Fibroblast of peridontal ligament (primary cell): ENCODE measurements at regions not wholly inside any gene's neighbourhood (a gene's known extent, or its start where the extent isn't known, plus 50 kb on each side); places are given as distances from the start of the nearest gene placed in this dataset.

Experiments used
- DNase-seq: peaks from one replicate; pipeline ENCODE4 v3.0.0-alpha.2; 2010; ENCODE audit errors: extremely low read depth

- no peak for DNase-seq
Measured at GRCh38 chr1:163013826-163014600, 55.1 kb upstream of the RGS4 start.

GRCh38 chr1:163006051-163006834 is 62.9 kb upstream of the RGS4 start:
- DNase-seq = no peak

- peak; percentile 71 for DNase-seq
Measured at GRCh38 chr1:162997499-162998285, 71.5 kb upstream of the RGS4 start.

- peak; percentile 66 for DNase-seq
Measured at GRCh38 chr1:162996261-162996660, 72.9 kb upstream of the RGS4 start.

- DNase-seq = peak; percentile 48
Measured at GRCh38 chr1:162994921-162995320, 74.2 kb upstream of the RGS4 start.

- DNase-seq = peak; percentile 45
Measured at GRCh38 chr1:162993846-162994245, 75.3 kb upstream of the RGS4 start.

GRCh38 chr1:162992945-162993344 is 76.2 kb upstream of the RGS4 start:
- no peak for DNase-seq

GRCh38 chr1:162991444-162991843 is 77.7 kb upstream of the RGS4 start:
- no peak for DNase-seq

GRCh38 chr1:162990665-162991064 is 78.5 kb upstream of the RGS4 start:
- DNase-seq = no peak

- DNase-seq = no peak
Measured at GRCh38 chr1:162988869-162989268, 80.3 kb upstream of the RGS4 start.

GRCh38 chr1:162987866-162988265 is 81.3 kb upstream of the RGS4 start:
- DNase-seq = no peak

GRCh38 chr1:162985816-162986435 is 83.2 kb upstream of the RGS4 start:
- no peak for DNase-seq

GRCh38 chr1:162984699-162985098 is 84.5 kb upstream of the RGS4 start:
- no peak for DNase-seq

GRCh38 chr1:162983671-162984425 is 85.3 kb upstream of the RGS4 start:
- no peak for DNase-seq

- no peak for DNase-seq
Measured at GRCh38 chr1:162982364-162982763, 86.8 kb upstream of the RGS4 start.

- DNase-seq = peak; percentile 64
Measured at GRCh38 chr1:162977944-162978568, 91.1 kb upstream of the RGS4 start.

GRCh38 chr1:162976628-162977027 is 92.5 kb upstream of the RGS4 start:
- peak; percentile 40 for DNase-seq

- DNase-seq = no peak
Measured at GRCh38 chr1:162974810-162975209, 94.4 kb upstream of the RGS4 start.

GRCh38 chr1:162973381-162973795 is 95.8 kb upstream of the RGS4 start:
- DNase-seq = peak; percentile 92

GRCh38 chr1:162972773-162973172 is 96.4 kb upstream of the RGS4 start:
- DNase-seq = no peak

- DNase-seq = peak; percentile 46
Measured at GRCh38 chr1:162970021-162970420, 99.1 kb upstream of the RGS4 start.
